Mesendoderm (in vitro differentiated cells): ENCODE measurements at regions not wholly inside any gene's neighbourhood (a gene's known extent, or its start where the extent isn't known, plus 50 kb on each side); places are given as distances from the start of the nearest gene placed in this dataset.

ENCODE experiments used
- DNase-seq: peaks from one replicate; pipeline ENCODE4 v3.0.0; 2013
- H2AK5ac ChIP-seq: 2 replicates; pipeline ENCODE4 v1.6.1; 2013; ENCODE audit warnings: low read length, inconsistent platforms
- H2BK120ac ChIP-seq: 2 replicates; pipeline ENCODE4 v1.6.1; 2013; ENCODE audit warnings: low read depth, mild to moderate bottlenecking, low read length, moderate library complexity, mixed read lengths
- H2BK15ac ChIP-seq: replicated peaks from 2 replicates; pipeline ENCODE4 v1.6.1; 2013; ENCODE audit warnings: low read depth, mild to moderate bottlenecking, moderate library complexity
- H2BK5ac ChIP-seq: 2 replicates; pipeline ENCODE4 v1.6.1; 2013; ENCODE audit warnings: low read length, inconsistent platforms
- H3K18ac ChIP-seq: 2 replicates; pipeline ENCODE4 v1.6.1; 2013; ENCODE audit warnings: mild to moderate bottlenecking, low read length, mixed read lengths
- H3K23ac ChIP-seq: one replicate; pipeline ENCODE4 v1.6.1; 2013; ENCODE audit warnings: low read length
- H3K27ac ChIP-seq: 2 replicates; pipeline ENCODE4 v1.5.1; 2013; ENCODE audit warnings: low read depth, mild to moderate bottlenecking, inconsistent platforms, low read length, moderate library complexity
- H3K27me3 ChIP-seq: 2 replicates; pipeline ENCODE4 v1.6.1; 2013; ENCODE audit warnings: low read length, control low read depth, mild to moderate bottlenecking, inconsistent platforms; ENCODE audit not compliant: insufficient read depth, poor library complexity
- H3K36me3 ChIP-seq: 2 replicates; pipeline ENCODE4 v1.6.1; 2013; ENCODE audit warnings: low read length, inconsistent platforms; ENCODE audit not compliant: control insufficient read depth, insufficient read depth
- H3K4ac ChIP-seq: one replicate; pipeline ENCODE4 v1.6.1; 2013; ENCODE audit warnings: low read depth, mild to moderate bottlenecking, low read length, moderate library complexity
- H3K4me1 ChIP-seq: 2 replicates; pipeline ENCODE4 v1.6.1; 2013; ENCODE audit warnings: low read depth, low read length, inconsistent platforms; ENCODE audit not compliant: control insufficient read depth
- H3K4me2 ChIP-seq: 2 replicates; pipeline ENCODE4 v1.6.1; 2013; ENCODE audit warnings: low read length
- H3K4me3 ChIP-seq: 2 replicates; pipeline ENCODE4 v1.5.1; 2013; ENCODE audit warnings: mild to moderate bottlenecking, low read length
- H3K56ac ChIP-seq: one replicate; pipeline ENCODE4 v1.6.1; 2013; ENCODE audit warnings: low read length
- H3K79me1 ChIP-seq: 2 replicates; pipeline ENCODE4 v1.6.1; 2013; ENCODE audit warnings: low read length, inconsistent platforms
- H3K79me2 ChIP-seq: 2 replicates; pipeline ENCODE4 v1.6.1; 2013; ENCODE audit warnings: mild to moderate bottlenecking, low read length; ENCODE audit not compliant: control insufficient read depth, insufficient read depth
- H3K9ac ChIP-seq: 2 replicates; pipeline ENCODE4 v1.6.1; 2013; ENCODE audit warnings: low read length, inconsistent platforms
- H4K5ac ChIP-seq: one replicate; pipeline ENCODE4 v1.6.1; 2013; ENCODE audit warnings: low read length
- H4K8ac ChIP-seq: one replicate; pipeline ENCODE4 v1.6.1; 2013; ENCODE audit warnings: low read depth, mild to moderate bottlenecking, control low read depth, low read length, moderate library complexity
- whole genome bisulfite sequencing: extraction: QIAGEN DNeasy Blood & Tissue Kit; methylation state at CpG from one replicate; pipeline ENCODE4 v1.1.7; 2013; ENCODE audit warnings: low lambda C conversion rate, missing lambda C conversion rate; ENCODE audit not compliant: insufficient coverage; ENCODE audit errors: extremely low coverage; 5-methylcytosine and 5-hydroxymethylcytosine counted together

GRCh38 chr5:152456815-152457443, 51.9 kb upstream of the NMUR2 start:
- Histone ChIP-seq H3K27me3 (no peaks in the 10 kb centered on the region), H2BK15ac (no peak overlapping the region), H3K4me2 (no peak overlapping the region), H4K5ac (no peak overlapping the region), H4K8ac (no peak overlapping the region), H2BK5ac (no peak overlapping the region), H3K18ac (no peak overlapping the region), H2BK120ac (no peak overlapping the region), H3K9ac (no peak overlapping the region), H3K4me1 (no peaks in the 10 kb centered on the region), H3K36me3 (no peaks in the 10 kb centered on the region), H3K4ac (no peak overlapping the region), H3K4me3 (no peak overlapping the region), H3K23ac (no peak overlapping the region), H3K27ac (no peak overlapping the region), H2AK5ac (no peak overlapping the region), H3K56ac (no peak overlapping the region), H3K79me2 (no peaks in the 10 kb centered on the region), H3K79me1 (no peaks in the 10 kb centered on the region)
- WGBS: no CpG with 5 or more reads among the region's 3 CpGs
- no peak for DNase-seq

- no peaks in the 10 kb centered on the region for H3K4me1 ChIP-seq
- no peak overlapping the region for H2BK120ac ChIP-seq
- H4K5ac ChIP-seq: no peak overlapping the region
- no peak overlapping the region for H3K18ac ChIP-seq
- H2BK15ac ChIP-seq: no peak overlapping the region
- no peak overlapping the region for H2AK5ac ChIP-seq
- no peaks in the 10 kb centered on the region for H3K79me1 ChIP-seq
- H3K27me3 ChIP-seq: no peaks in the 10 kb centered on the region
- H2BK5ac ChIP-seq: no peak overlapping the region
- H4K8ac ChIP-seq: no peak overlapping the region
- no peak overlapping the region for H3K4ac ChIP-seq
- peak; percentile 71 for DNase-seq
- H3K56ac ChIP-seq: no peak overlapping the region
- H3K9ac ChIP-seq: no peak overlapping the region
- no peak overlapping the region for H3K27ac ChIP-seq
- H3K23ac ChIP-seq: no peak overlapping the region
- H3K4me3 ChIP-seq: no peak overlapping the region
- H3K4me2 ChIP-seq: no peak overlapping the region
- no peaks in the 10 kb centered on the region for H3K36me3 ChIP-seq
- H3K79me2 ChIP-seq: no peaks in the 10 kb centered on the region
- WGBS: no CpG with 5 or more reads among the region's 4 CpGs
Observed at GRCh38 chr5:152462021-152462721, 57.1 kb upstream of the NMUR2 start.

GRCh38 chr5:152464048-152464447, 59.0 kb upstream of the NMUR2 start:
- Histone ChIP-seq H4K8ac (no peak overlapping the region), H3K18ac (no peak overlapping the region), H3K4me1 (no peaks in the 10 kb centered on the region), H3K23ac (no peak overlapping the region), H3K56ac (no peak overlapping the region), H3K27ac (no peak overlapping the region), H2BK120ac (peak overlapping the region; percentile 14), H2BK5ac (no peak overlapping the region), H3K9ac (no peak overlapping the region), H3K79me2 (no peaks in the 10 kb centered on the region), H3K4ac (no peak overlapping the region), H3K79me1 (no peaks in the 10 kb centered on the region), H3K4me2 (no peak overlapping the region), H2AK5ac (no peak overlapping the region), H3K36me3 (no peaks in the 10 kb centered on the region), H4K5ac (no peak overlapping the region), H2BK15ac (no peak overlapping the region), H3K27me3 (no peaks in the 10 kb centered on the region), H3K4me3 (no peak overlapping the region)
- peak; percentile 79 for DNase-seq
- WGBS: no CpG with 5 or more reads among the region's 4 CpGs

- Histone ChIP-seq H2BK15ac (no peak overlapping the region), H3K36me3 (no peaks in the 10 kb centered on the region), H3K4ac (no peak overlapping the region), H3K4me1 (no peaks in the 10 kb centered on the region), H2BK120ac (no peak overlapping the region), H3K18ac (no peak overlapping the region), H3K23ac (no peak overlapping the region), H3K79me2 (no peaks in the 10 kb centered on the region), H3K27ac (no peak overlapping the region), H2AK5ac (no peak overlapping the region), H2BK5ac (no peak overlapping the region), H3K27me3 (no peaks in the 10 kb centered on the region), H3K79me1 (no peaks in the 10 kb centered on the region), H4K8ac (no peak overlapping the region), H3K4me2 (no peak overlapping the region), H3K56ac (no peak overlapping the region), H3K4me3 (no peak overlapping the region), H3K9ac (no peak overlapping the region), H4K5ac (no peak overlapping the region)
- no peak for DNase-seq
Observed at GRCh38 chr5:152465140-152465539, 60.1 kb upstream of the NMUR2 start.

GRCh38 chr5:152466085-152466745, 61.1 kb upstream of the NMUR2 start:
- no peak overlapping the region for H4K8ac ChIP-seq
- no CpG with 5 or more reads among the region's 3 CpGs for WGBS
- H3K23ac ChIP-seq: no peak overlapping the region
- DNase-seq: peak; percentile 55
- no peaks in the 10 kb centered on the region for H3K27me3 ChIP-seq
- no peak overlapping the region for H3K9ac ChIP-seq
- no peak overlapping the region for H2BK15ac ChIP-seq
- H3K4me2 ChIP-seq: no peak overlapping the region
- H3K4me1 ChIP-seq: no peaks in the 10 kb centered on the region
- H3K4ac ChIP-seq: no peak overlapping the region
- no peak overlapping the region for H3K4me3 ChIP-seq
- H2AK5ac ChIP-seq: no peak overlapping the region
- H3K36me3 ChIP-seq: no peaks in the 10 kb centered on the region
- H3K56ac ChIP-seq: no peak overlapping the region
- H3K79me1 ChIP-seq: no peaks in the 10 kb centered on the region
- no peak overlapping the region for H2BK5ac ChIP-seq
- H4K5ac ChIP-seq: no peak overlapping the region
- no peak overlapping the region for H3K18ac ChIP-seq
- H3K27ac ChIP-seq: no peak overlapping the region
- H2BK120ac ChIP-seq: no peak overlapping the region
- no peaks in the 10 kb centered on the region for H3K79me2 ChIP-seq
